GM21825 (cell line): ENCODE measurements at regions not wholly inside any gene's neighbourhood (a gene's known extent, or its start where the extent isn't known, plus 50 kb on each side); places are given as distances from the start of the nearest gene placed in this dataset.

Experiments
- ATAC-seq: cut with Tn5 transposase; IDR thresholded peaks from one replicate; pipeline ENCODE4 v1.9.1; 2021; ENCODE audit warnings: mild to moderate bottlenecking, moderate library complexity; ENCODE audit not compliant: unreplicated experiment

GRCh38 chr3:137061186-137061585 is 103.4 kb downstream of the IL20RB start:
- ATAC-seq = no peak

- ATAC-seq = peak; percentile 73
Measured at GRCh38 chr3:137062250-137062649, 104.5 kb downstream of the IL20RB start.

- no peak for ATAC-seq
Measured at GRCh38 chr3:137065381-137065780, 107.6 kb downstream of the IL20RB start.

GRCh38 chr3:137066092-137066491 is 108.3 kb downstream of the IL20RB start:
- no peak for ATAC-seq

GRCh38 chr3:137071104-137071503 is 113.3 kb downstream of the IL20RB start:
- no peak for ATAC-seq

- ATAC-seq = no peak
Measured at GRCh38 chr3:137075020-137075419, 117.2 kb downstream of the IL20RB start.

GRCh38 chr3:137078040-137078439 is 120.3 kb downstream of the IL20RB start:
- no peak for ATAC-seq

GRCh38 chr3:137079571-137079970 is 121.8 kb downstream of the IL20RB start:
- ATAC-seq = no peak

- ATAC-seq = no peak
Measured at GRCh38 chr3:137081711-137082110, 123.9 kb downstream of the IL20RB start.

GRCh38 chr3:137082763-137083162 is 125.0 kb downstream of the IL20RB start:
- ATAC-seq = no peak

GRCh38 chr3:137083332-137083731 is 125.5 kb downstream of the IL20RB start:
- no peak for ATAC-seq

GRCh38 chr3:137084586-137084985 is 126.8 kb downstream of the IL20RB start:
- no peak for ATAC-seq

GRCh38 chr3:137097386-137097785 is 139.6 kb downstream of the IL20RB start:
- no peak for ATAC-seq

- ATAC-seq = no peak
Measured at GRCh38 chr3:137097852-137098251, 140.1 kb downstream of the IL20RB start.

- no peak for ATAC-seq
Measured at GRCh38 chr3:137099364-137100219, 141.8 kb downstream of the IL20RB start.

GRCh38 chr3:137100326-137100725 is 142.5 kb downstream of the IL20RB start:
- no peak for ATAC-seq

GRCh38 chr3:137103739-137104138 is 146.0 kb downstream of the IL20RB start:
- no peak for ATAC-seq

- no peak for ATAC-seq
Measured at GRCh38 chr3:137105277-137105977, 147.6 kb downstream of the IL20RB start.

- no peak for ATAC-seq
Measured at GRCh38 chr3:137106612-137107240, 148.9 kb downstream of the IL20RB start.

GRCh38 chr3:137108699-137109440 is 151.1 kb downstream of the IL20RB start:
- ATAC-seq = no peak

GRCh38 chr3:137110392-137110996 is 152.7 kb downstream of the IL20RB start:
- no peak for ATAC-seq
